NCI-H226 (cell line): ENCODE measurements at regions not wholly inside any gene's neighbourhood (a gene's known extent, or its start where the extent isn't known, plus 50 kb on each side); places are given as distances from the start of the nearest gene placed in this dataset.

Experiments used
- DNase-seq: peaks from one replicate; pipeline ENCODE4 v3.0.0-alpha.2; 2015

DNA sequence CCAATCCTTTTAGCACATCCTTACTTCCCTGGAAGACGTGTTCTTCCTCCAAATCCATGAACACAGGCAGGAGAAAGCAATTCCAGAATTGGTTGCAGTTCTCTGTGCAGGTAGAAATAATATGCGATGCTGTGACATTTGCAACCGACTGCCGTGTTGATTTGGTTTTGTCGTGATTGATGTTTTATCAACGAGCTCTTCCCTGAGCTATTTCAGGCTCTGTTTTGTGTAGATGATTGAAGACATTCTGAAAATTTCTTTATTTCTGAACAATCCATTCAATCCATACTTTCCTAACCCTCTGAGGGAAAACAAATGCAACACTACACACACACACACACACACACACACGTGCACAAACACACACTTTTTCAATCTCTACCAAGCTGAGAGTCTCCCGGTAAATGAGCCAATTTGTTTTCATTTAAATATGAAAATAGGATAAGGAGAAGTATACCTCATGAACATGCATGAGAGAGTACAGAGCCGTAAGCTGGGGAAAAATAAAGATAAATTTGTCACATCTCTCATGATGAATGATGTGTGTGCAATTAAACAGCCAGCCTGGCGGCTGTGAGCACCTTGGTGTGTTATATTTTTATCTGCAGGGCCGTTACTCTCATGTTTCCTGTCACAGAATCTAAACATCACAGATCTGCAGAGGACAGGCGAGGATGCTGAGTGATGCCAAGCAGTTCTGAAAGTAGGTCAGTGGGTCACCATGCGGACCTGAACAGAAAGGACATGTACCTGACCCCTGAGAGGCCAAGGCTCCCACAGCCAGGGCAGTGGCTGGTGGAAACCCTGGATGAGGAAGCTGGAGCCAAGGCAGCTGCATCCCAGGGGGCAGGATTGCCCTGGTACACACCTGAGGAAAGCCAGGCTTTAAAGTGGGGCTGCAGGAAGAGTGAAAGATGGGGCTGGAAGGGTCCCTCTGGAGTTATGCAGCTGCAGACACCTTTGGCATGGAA, 64.8 kb downstream of the PDCL3 start:
- DNase-seq = no peak

DNA sequence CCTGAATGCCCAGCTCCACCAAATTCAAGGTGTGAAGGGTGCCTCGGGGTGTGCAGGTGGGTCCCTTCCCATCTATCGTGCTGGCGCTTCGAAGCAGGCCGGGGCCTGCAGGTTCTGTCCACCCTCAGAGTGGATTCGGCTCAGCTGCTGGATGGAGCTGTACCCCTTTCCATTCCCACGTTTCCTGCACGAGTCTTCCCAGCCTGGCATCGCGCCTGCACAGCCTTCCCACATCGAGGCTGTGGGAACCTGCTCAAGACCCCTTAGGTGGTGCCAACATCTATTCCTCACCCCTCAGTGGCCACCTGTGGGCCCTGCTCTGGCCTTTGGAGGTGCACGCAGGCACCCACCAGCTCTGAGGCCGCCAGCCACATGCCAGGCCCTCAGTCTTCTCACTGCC, 65.7 kb downstream of the PDCL3 start:
- DNase-seq = no peak

DNA sequence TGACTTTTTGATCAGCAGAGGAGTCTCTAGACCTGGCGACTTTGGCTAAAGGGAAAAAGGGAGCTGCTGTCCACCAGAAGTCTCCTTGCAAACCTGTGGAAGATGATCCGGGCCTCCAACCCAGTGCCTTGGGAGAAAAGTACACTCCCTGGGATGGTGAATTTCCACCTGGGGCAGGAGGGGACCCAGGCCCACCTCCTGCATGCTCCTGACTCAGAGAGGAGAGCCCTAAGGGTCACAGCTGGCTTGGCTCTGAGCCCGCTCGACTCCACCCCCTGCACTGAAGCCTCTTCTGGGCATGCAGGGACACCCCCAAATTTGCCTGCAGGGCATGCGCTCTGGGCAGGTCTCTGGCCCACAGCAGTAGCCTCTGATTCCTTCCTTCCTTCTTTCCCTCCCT, 66.5 kb downstream of the PDCL3 start:
- DNase-seq = no peak

DNA sequence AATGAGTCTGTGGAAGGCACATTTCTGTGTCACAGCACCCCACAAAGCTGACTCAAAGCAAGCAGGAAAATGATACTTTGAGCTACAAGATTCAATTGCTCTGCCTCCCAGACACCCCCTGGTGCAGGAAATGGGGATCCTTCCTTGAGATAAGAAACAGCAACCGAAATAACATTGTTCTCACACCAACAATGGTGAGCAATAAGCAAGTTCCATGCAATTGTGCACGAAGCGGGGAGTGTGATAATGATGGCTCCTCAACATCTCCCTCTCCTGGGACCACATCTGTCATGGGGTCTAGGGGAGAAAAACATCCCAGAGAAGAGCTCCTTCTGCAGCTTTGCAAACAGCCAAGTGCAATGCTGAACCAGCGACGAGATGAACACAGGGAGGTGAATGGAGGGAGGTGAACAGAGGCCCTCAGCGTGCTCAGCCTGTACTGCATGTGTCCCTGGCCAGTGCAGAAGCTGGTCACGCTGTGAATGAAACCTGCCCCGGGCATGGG, 67.7 kb downstream of the PDCL3 start:
- no peak for DNase-seq

DNA sequence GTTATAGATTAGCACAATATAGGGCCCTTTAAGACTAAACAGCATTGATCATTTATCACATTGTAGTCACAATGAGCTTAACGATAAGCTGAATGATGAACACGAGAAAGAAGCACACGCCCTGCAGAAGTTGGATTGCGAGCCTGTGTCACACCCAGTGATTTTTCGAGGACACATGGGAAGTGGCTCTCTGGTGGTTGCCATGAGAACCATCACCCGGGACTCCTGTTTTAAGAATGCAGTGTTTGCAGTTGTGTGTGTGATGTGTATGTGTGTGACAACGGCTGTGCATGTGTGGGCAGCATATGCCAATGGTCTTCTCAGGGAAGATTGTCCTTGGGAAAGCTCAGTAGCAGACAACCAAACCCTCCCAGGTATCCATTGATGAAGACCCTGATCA, 69.2 kb downstream of the PDCL3 start:
- DNase-seq = no peak

DNA sequence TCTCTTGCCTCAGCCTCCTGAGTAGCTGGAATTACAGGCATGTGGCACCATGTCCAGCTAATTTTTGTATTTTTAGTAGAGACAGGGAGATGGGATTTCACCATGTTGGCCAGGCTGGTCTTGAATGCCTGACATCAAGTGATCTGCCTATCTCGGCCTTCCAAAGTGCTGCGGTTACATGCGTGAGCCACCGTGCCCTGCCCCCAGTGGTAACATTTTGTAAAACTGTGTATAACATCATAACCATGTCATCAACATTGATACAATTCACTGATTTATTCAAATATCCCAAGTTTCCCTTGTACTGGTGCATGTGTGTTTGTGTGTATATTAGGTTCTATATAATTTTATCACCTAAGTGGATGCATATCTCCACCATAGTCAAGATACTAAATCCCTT, 70.0 kb downstream of the PDCL3 start:
- no peak for DNase-seq

DNA sequence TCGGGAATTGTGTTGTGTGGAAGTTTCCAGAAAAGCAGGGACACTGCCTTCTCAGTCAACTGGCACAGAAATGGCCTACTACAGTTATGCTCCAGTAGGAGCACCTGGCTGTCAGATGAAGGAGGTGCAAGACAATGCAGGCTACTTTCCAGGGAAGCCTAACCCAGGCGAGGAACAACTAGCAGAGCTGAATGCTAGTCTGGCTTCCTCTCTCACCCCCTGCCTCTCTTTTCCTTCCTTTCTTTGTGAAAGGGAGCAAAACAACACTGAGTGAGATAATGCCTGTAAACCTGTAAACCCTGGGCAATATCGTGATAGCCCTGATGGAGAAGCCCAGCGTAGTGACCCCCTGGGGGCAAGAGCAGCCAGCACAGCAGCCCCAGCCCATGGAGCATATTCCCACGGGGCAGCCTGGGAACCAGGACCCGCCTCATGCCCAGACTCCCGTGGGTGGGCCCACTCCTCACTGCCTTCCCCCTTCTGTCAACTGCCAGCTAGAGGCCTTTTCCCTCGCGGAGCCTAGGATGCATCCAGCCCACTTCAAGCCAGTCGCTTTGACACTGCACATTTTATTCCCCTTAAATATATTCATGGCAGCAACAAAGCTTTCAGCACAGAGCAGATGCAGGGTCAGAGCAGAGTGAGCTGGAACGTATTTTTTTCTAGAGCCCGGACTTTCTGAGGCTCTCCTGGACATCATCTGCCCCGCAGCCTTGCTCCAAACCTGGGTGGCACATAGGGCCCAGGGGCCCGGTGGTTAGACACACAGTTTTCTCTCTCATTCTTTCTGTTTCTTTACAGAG, 77.0 kb downstream of the PDCL3 start:
- no peak for DNase-seq

DNA sequence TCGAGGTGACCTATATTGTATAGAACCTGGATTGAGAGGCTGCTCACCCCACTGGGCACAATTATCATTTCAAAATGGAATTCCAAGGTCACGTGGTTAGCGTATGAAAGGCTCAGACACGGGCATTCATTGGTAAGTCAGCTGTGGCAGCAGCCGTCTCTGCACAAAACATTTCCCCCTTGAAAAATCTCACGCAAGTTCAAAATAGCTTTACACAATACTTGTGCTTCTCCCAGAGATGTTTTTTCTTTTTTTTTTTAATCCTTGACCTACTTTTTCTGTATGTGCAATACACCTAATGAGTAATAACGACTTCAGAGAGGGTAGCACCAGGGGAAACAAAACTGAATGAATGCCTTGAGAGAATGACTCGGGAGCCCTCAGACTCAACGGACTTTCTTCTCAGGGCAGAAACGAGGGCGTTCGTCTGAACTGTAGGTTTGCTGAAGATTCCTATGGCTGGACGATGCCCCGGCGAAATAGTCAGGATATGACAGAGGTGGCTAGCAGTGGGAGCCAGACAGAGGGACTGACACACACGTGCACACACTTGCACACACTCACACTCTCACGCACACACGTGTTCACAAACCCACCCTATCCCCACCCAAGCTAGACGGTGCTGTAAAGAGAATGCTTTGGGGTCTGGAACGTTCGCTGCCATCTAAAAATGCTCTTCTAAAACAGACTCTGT, 77.8 kb downstream of the PDCL3 start:
- DNase-seq = no peak

DNA sequence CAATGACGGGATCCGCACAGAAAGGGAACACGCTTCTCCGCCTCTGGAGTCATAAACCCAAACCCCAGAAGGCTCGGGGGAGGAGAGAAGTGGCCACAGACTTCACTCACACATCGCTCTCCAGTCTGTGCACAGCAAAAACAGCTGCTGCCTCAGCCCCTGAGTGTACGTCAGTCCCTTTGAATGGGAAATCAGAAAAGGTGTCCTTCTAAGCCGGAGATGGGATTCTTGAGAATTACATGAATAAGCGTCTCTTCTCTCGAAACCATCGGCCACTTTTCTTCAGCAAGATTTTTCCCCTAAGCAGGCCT, 78.3 kb downstream of the PDCL3 start:
- no peak for DNase-seq

DNA sequence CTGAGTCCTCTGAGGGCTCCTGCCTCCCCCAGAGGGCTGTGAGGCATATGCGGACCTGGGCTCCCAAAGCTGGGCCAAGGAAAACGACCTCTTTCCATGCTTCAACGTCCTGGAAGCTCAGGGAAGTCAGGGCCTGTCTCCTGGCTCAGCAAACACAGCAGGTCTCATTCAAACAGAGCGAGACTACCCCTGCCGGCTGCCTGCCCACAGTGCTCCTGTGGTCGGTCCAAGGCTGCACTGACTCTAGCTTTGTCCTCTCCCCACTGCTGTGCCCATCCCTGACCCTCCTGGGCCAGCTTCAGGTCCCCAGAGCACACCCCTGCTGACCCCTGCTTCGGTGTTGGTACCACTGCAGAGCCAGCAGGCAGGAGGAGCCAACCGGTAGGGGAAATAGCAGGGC, 79.6 kb downstream of the PDCL3 start:
- no peak for DNase-seq

DNA sequence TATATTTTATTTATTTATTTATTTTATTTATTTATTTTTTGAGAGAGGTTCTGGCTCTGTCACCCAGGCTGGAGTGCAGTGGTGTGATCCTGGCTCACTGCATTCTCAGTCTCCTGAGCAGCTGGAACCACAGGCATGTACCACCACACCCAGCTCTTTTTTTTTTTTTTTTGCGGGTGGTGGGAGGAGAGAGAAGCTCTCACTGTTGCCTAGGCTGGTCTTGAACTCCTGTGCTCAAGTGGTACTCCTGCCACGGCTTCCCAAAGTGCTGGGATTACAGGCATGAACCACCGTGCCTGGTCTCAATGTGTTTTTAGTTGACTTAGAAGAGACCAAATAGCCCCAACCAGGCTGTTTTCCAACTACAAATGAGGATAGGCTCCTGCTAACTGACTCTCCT, 80.7 kb downstream of the PDCL3 start:
- no peak for DNase-seq

DNA sequence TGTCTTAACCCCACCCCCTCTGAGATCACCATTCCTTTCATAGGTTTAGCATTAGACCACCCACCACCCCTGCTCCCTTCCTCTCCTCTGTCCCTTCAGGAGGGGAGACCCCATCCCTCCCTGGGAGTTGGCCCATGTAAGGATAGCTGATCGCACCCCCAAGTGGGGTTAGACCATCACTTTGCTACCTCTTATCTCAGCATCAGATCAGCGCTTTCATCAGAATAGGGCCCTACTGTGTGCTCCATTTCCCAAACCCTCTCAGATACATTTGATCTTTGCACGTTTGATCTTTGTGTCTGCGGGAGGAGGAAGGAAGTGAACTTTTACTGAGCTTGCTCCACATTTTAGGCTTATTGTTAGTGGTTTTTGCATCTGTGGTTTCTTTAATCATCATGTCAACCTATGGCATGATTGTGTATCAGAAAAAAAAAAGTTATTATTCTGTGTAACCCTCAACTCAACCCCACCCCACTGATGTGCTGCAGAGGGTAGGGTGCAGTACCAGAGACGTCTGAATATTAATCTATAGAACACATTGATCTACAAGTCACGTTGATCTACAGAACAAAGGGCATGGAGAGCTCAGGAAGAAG, 81.2 kb downstream of the PDCL3 start:
- DNase-seq = no peak

DNA sequence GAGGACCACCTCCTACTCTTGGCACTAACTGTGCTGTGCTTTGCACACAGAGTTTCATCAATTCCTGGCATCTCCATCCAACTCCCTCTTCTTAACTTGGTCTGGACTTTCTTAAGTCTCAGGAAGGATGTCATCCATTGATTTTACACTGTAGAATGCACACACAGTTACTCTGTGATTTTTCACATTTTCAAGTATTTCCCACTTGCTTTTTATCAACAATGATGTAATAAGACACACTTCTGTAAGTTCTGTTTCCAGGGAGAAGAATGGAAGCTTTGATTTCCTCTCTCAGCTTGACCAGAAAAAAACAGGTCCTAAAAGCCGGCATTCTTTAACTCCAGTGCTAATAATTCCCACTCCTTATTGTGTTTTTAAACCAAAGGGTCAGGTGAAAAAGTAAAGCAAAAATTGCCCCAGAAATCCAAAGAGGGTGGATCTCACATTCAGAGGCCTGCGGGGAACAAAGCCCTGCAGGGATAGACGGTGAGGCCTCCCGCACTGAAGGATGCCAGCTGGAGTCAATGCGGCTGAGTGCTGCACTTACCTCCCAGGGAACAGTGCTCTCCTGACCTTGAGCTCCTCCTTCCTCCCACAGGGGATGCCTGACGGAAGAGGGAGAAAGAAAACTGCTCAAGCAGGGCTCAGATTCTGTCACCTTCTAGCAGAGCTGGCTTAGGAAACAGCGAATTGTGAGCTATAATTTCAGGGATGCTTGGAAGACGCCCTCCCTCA, 83.1 kb downstream of the PDCL3 start:
- no peak for DNase-seq

DNA sequence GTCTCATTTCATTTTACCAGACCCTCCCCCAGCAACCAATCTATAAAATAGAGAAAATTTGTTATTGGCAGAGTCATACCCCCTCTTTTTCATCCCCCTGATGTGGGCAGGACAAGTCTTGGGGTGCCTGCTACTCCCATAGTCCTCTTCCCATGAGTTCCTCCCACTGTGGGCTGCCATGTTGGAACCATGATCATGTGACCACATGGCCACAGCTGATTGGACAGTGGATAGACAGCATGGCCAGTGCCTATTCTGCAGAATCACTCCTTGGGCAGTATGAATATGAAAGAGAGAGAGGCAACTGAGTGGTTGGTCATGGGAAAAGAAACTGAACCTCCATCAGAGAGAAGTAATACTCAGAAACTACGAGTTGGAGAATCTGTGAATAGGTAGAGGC, 84.9 kb downstream of the PDCL3 start:
- DNase-seq = no peak

DNA sequence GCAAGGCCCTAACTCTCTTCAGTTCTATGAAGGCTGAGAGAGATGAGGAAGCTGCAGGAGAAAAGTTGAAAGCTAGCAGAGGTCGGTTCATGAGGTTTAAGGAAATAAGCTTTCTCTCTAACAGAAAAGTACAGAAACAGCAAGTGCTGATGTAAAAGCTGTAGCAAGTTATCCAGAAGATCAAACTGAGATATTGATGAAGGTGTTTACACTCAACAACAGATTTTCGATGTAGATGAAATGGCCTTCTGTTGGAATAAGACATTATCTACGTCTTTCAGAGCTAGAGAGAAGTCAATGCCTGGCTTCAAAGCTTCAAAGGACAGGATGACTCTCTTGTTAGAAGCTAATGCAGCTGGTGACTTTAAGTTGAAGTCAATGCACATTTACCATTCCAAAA, 87.4 kb downstream of the PDCL3 start:
- DNase-seq = no peak

DNA sequence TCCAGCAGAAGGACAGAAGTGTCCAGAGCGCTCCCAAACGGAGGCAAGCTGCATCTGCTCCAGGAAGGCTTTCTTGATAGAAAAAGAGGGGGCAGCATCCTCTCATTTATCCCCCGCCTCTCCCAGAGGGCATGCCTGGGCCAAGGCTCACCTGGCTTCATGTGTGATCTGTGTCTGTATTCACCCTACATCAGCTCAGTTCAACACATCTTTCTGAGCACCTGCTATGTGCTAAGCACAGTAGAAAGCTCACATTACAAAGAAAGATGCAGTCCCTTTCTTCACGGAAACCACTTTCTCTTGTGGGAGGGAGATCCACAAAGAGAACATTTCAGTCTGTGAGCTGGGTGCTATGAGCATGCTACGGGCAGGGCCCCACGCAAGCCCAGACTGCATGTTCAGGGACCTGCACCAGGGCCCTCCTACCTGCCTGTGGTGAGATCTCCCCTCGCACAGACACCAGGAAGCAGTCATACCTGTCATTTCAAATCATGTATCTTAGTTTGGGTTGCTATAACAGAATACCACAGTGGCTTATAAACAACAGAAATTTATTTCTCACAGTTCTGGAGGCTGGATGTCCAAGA, 90.7 kb downstream of the PDCL3 start:
- no peak for DNase-seq

DNA sequence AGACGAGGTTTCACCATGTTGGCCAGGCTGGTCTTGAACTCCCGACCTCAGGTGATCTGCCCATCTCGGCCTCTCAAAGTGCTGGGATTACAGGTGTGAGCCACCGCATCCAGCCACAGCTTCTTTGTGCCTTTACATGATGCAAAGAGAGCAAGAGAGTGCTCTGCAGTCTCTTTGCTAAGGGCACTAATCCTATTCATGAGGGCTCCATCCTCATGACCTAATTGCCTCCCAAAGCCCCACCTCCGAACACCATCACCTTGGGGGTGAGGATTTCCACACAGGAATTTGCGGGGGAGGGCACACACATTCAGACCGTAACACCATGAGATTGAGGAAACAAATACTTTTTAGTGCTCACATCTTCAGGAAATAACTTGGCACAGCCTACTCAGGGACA, 91.8 kb downstream of the PDCL3 start:
- no peak for DNase-seq

DNA sequence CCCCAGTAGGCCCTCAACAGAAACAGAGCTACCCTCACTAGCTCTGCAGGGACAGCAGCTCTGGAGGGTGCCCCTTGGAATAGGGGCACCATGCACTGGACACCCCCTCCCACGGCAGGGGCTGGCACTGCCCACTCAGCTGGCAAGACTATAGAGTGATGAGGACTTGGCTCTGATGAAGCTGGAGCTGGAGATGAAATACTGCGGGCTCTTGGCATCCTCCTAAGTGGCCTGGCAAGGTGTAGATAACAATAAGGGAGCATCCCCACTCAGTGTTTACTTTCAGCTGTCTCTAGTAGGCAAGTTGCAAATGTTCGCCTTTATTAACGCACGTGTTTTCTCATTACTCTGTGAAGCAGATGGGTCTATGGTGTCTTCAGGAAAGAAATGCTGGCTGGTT, 92.7 kb downstream of the PDCL3 start:
- DNase-seq = no peak

DNA sequence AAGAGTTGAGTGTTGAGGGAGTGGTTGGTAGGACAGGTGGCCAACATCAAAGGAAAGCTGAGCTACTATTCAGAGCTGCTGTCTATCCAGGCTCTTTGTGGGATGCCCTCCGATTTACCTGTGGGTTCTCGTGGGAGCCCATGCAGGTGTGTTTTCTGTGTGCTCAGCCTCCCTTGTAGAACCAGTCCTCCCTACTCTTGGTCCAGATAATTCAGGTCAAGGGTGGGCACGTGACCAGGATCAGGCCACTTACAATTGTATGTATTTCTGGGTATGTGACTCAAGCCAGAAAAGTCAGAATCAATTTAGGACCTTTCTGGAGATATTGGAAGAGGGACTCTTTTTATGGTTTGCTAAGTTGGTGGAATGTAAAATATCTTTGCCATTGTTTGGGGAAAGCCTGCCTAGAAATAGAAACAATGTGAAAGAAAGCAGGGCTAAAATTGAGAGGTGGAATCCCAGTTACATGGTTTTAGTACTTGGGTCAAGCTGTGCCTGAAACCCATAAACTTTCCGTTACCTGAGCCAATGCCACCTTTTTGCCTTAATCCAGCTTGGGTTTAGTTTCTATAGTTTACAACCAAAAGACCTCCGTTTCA, 93.2 kb downstream of the PDCL3 start:
- no peak for DNase-seq

DNA sequence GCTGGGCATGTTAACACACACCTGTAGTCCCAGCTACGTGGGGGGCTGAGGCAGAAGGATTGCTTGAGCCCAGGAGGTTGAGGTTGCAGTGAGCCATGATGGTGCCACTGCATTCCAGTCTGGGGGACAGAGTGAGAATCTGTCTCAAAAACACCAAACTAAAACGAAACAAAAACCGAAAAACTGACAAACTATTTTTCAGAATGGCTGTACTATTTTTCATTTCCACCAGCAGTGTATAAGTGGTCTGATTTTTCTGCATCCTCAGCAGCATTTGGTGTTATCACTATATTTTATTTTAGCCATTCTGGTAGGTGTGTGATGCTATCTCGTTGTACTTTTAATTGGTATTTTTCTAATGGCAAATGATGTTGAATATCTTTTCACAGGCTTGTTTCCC, 95.2 kb downstream of the PDCL3 start:
- DNase-seq = no peak

DNA sequence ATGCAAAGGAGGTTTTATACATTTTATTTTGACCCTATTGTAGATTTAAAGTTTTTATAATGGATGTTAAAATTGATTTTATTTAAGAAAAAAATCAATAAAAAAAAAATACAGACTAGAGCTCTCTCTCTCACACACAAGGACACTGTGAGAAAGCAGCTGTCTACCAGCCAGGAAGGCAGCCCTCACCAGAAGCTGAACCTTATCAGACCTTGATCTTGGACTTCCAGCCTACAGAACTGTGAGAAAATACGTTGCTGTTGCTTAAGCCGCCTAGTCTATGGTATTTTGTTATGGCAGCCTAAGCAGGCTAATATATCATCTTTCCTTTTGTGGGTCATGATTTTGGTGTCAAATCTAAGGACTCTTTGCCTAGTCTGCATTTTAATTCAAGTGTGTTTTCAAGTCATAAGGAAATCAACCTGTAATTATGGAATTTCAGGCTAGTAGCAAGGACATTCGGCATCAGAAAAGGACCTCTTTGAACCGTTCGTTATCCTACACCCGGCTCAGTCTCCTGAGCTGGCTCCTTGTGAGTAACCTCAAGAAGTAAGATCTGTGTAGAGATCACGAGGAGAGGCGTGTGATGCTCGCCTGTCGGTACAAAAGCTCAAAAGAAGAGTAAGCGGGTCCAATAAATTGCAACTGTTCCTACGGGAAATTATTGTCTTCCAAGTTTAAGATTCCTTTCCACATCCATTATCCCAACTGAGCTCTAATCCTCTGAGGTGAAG, 98.2 kb downstream of the PDCL3 start:
- no peak for DNase-seq
